Germinal center (tissue), 1 donor: ENCODE measurements at regions not wholly inside any gene's neighbourhood (a gene's known extent, or its start where the extent isn't known, plus 50 kb on each side); places are given as distances from the start of the nearest gene placed in this dataset.

Source experiments
- DNase-seq: peaks from one replicate; pipeline ENCODE4 v3.0.0; 2012; ENCODE audit warnings: mixed read lengths, low spot score

GRCh38 chr5:103375863-103376591, 117.5 kb downstream of the MACIR start:
- no peak for DNase-seq

DNA sequence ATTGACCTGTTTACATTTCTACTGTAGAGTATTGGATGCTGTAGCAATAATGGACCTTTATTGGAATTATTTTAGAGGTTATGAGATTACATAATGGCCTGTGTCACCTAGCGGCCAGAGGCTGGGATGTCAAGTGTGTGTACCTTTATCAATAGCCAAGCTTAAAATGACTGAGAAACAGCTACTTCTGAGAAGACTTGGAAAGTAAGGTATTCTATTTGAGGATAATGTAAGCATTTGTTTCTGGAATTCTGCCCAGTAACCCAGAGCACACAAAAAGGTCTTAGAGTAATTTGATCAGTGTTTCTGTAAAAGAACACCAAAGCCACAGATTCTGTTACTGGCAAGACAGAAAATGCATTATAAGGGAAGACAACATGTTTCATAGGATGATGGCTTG, 116.8 kb downstream of the MACIR start:
- no peak for DNase-seq

DNA sequence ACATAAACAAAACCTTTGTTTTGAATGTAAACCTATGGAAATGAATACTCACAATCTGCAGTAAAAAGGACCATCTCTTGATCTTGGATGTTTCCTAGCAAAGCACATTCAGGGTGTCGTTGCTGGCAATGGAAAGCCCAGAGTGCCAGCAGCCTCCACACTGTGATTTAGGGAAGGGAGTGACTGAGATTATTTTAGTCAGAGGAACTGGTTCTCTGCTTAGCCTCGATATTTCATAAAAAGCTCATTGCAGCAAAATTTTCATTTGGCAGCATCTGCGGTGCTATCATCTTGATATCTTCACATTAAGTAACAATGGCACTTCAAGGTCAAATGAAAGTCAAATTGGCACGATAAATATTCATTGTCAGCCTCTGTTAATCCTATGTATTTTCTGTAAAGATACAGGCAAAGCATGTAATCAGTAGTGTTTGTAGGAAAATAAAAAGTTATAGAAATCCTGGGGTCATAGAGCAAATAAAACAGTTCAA, 116.0 kb downstream of the MACIR start:
- DNase-seq = no peak

DNA sequence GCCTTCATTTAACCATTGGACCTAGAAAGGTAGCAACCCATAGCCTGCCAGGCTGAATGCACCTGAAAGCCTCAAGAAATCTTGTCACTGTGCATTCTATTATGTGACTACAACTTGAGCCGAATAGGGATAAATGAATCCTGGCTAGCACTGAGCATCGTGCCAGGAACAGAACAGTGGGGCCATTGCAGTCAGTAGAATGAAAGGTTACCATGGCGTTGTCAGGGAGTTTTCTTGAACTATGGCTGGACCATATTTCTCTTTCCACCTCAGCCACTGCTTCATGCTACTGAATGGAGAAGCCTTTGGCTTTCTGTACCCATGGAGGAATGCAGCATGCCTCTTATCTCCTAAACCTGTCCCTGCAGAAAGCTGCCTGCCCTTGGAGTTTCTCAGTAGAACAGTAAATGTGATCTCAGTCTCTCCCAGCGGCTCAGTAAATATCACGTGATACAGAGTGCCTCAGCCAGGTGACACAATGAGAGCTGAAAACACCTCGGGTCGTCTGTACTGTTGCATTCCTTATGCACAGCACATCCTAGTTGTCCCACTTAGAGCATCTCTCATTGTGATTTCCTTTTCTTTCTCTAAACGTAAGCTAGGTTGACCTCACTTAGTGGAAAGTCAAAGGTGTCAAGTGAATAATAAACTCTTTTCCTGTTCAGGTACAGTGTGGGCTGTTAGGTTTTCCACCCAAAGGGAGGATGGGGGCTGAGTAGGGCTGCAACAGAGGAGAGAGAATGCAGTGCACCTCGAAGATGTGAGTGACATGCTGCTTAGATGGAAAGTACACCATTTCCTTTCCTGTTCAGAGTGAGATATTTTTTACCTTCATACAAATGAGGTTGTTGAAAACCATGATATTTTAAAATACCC, 115.3 kb downstream of the MACIR start:
- DNase-seq = no peak

GRCh38 chr5:103371046-103371607, 112.6 kb downstream of the MACIR start:
- no peak for DNase-seq

DNA sequence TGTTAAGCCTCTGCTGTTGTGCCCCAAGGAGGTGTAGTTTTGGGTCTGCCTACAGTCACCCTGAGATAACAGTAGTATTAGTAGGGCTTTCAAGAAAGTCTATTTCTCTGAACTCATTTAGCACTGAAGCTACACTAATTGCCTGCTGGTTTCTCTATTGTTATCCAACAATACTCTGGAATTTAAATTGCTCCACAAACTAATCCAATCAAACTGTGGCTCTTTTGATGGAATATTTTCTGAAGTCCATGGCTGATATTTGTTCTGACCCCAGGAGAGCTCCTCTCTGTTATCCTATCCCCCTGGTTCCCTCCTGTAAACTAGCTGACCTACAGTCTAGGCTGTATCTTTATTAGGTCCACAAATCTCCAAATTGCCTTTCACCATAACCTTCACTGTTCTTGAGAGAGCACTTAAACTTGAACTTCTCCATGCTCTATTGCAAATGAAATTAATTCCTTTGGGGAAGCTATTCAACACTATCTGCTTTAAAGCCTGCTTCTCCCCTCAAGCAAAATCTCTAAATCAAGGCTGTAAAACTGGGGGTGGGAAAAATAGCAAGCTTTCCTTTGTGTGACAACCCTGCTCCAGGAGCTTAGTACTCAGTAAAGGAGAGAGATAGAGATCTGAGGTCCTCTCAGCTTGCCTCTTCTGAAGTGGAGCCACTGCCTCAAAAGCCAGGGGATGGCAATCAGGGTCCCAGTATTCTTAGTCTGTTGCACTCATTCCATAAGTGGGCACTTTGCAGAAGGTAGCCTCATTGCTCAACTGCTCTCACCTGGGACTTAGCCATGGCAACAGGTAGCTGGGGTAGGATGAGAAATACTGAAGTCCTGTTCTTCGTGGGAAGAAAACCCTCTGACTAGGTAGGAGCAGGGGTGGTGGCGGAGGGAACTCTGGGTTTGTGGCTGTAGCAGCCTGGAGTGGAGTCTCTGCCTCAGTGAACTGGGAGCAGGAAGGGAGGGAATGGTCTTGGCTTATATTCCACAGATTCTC, 110.9 kb downstream of the MACIR start:
- DNase-seq = no peak

- DNase-seq = no peak
Measured at GRCh38 chr5:103367702-103368101, 109.1 kb downstream of the MACIR start.

- no peak for DNase-seq
Measured at GRCh38 chr5:103366918-103367549, 108.5 kb downstream of the MACIR start.

DNA sequence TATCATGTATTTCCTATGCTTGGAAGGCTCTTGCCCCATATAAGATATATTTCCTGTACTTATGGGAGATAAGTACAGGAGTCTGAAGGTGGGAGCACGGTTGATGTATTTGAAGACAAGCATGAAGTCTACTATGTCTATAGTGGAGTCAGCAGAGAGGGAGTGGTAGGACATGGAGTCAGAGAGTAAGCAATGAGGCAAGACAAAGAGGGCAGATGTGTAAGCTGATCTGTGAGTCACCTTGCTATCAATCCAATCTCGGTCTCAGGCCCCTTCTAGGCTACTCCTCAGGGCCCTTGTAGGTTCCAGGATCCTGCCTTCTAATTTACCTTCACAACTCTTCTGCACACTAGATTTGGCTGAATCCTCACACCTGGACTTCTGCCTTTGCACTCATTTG, 105.5 kb downstream of the MACIR start:
- DNase-seq = no peak

DNA sequence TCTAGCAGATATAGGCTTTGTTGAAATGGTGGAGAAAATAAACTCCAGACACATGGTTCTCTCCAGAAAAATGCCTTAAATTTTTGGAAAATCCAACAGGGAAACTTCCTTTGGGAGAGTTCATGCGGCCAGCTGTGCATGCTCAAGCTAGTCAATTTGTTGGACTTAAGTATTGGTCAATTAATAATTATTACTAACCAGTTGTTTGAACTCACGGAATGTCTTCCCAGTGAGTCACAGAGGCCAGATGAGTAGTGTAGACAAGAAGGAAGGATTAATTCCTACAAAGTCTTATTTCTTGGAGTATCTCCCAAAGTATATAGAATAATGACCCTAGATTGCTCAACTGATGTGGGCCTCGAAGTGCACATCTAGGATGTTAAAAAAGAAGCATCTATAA, 103.6 kb downstream of the MACIR start:
- no peak for DNase-seq

DNA sequence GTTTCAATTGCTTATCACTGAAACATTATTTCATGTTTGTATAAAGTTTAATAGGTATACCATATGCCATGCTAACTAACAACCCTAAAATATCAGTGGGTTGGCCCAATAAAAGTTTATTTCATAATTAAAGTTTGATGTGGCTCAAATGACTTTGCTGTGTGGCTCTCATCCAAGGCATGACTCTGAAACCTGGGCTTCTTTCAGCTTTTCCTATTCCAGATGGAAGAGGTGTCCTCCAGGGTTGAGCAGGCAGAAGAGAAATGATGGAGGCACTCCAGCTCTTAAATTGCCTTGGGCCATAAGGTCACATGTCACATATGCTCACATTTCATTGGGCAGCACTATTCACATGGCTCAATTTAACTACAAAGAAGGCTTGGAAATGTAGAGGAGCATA, 101.9 kb downstream of the MACIR start:
- DNase-seq = no peak

- DNase-seq = no peak
Measured at GRCh38 chr5:103358305-103358995, 99.9 kb downstream of the MACIR start.

- DNase-seq = no peak
Measured at GRCh38 chr5:103357636-103358035, 99.1 kb downstream of the MACIR start.

GRCh38 chr5:103356350-103357091, 98.0 kb downstream of the MACIR start:
- no peak for DNase-seq

GRCh38 chr5:103355579-103355978, 97.0 kb downstream of the MACIR start:
- DNase-seq = no peak

- DNase-seq = no peak
Measured at GRCh38 chr5:103354446-103354845, 95.9 kb downstream of the MACIR start.

GRCh38 chr5:103353581-103353980, 95.0 kb downstream of the MACIR start:
- no peak for DNase-seq

DNA sequence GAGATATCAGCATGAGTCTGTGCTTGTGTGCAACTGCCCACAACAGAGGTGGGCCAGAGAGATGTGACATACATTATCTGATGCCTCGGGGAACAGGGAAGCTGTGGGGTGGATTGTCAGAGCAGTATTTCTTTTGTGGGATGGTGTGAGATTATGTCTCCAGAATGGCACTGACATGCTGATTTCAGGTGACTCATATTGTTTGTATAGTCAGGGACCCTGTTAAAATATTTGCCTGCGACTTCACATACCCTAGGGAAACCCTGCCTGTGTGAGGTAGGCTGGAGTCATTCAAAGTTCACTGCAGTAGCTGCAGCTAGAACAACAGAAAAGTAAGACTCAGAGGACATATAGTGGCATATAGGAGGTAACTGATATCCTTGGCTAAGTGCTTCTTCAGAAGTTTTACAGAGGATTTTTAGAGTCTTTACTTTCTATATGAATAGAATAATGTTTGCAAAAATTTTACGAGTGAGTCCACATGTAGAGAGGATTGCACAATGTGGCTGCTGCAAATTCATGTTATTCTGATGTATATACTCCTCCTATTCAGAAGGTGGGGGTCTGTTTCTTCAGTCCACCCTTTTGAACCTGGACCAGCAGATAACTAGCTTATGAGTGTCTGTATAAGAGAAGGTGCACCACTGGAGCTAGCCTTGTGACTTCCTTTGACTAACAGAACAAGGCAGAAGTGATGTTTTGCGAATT, 89.3 kb downstream of the MACIR start:
- no peak for DNase-seq

DNA sequence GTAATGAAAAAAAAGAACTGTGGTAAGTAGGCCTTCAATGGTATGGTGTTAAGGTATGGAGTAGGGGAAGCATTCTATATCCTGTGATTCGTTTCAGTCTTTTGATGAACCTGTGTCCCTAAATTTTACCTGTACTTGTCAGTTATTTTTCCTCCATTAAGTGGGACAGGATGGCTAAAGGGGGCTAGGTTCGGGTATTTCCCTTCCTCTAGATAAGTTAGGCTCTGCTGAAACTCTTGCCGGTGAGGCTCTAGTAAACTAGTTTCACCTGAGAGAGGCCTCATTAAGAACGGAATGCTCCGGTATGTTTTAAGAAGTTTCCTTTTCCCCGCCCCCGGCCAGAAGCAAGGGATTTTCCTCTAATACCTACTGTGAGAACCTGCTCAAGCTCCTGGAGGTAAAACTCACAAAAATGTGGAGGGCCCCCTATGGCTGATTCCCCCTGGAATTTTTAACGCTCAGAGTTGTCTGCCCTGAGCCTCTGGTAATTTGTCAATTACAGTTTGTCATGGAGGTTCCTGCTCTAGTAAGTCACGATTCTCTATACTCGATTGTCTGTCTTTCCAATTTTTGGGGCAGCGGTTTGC, 87.7 kb downstream of the MACIR start:
- DNase-seq = no peak
